IMR-90 (cell line): ENCODE measurements at regions not wholly inside any gene's neighbourhood (a gene's known extent, or its start where the extent isn't known, plus 50 kb on each side); places are given as distances from the start of the nearest gene placed in this dataset.

ENCODE experiments used
- ATAC-seq: fragments of 200-7000 bp; cut with Tn5 transposase; 2 replicates; pipeline ENCODE4 v1.9.1; 2020; ENCODE audit warnings: low read depth, mild to moderate bottlenecking, moderate library complexity
- BruUV-seq: library from RNA; stranded (reverse); fragments of 400-500 nt; replicated peaks from 2 replicates; lab custom pipeline; 2021; lab: Mats Ljungman, UMichigan
- CTCF ChIA-PET: fragments of 300-600 bp; formaldehyde crosslinking; extraction: SDS; loops from one replicate; lab custom pipeline; 2021; ENCODE audit warnings: antibody characterized with exemption; lab: Yijun Ruan, JAX
- POLR2A ChIA-PET: fragments of 300-600 bp; sonication (Branson Sonifier 250); formaldehyde crosslinking; loops from one replicate; lab custom pipeline; 2022; ENCODE audit warnings: antibody characterized with exemption; ENCODE audit not compliant: unreplicated experiment; lab: Charles Lee
- DNase-seq: peaks from one replicate; pipeline ENCODE4 v3.0.0; 2013
- H2AFZ ChIP-seq: replicated peaks from 2 replicates; pipeline ENCODE3; 2013; ENCODE audit warnings: low read length, mild to moderate bottlenecking; ENCODE audit not compliant: poor library complexity
- H2AK5ac ChIP-seq: 2 replicates; pipeline ENCODE4 v1.6.1; 2013; ENCODE audit warnings: low read depth, low read length, inconsistent platforms
- H2AK9ac ChIP-seq: replicated peaks from 2 replicates; pipeline ENCODE3; 2013; ENCODE audit warnings: mild to moderate bottlenecking, low read depth, low read length, moderate library complexity; ENCODE audit not compliant: poor library complexity
- H2BK120ac ChIP-seq: 2 replicates; pipeline ENCODE4 v1.6.1; 2013; ENCODE audit warnings: low read depth, low read length, inconsistent platforms
- H2BK15ac ChIP-seq: 3 replicates; pipeline ENCODE4 v1.6.1; 2013; ENCODE audit warnings: low read depth, low read length, inconsistent platforms
- H2BK20ac ChIP-seq: 2 replicates; pipeline ENCODE4 v1.6.1; 2013; ENCODE audit warnings: low read depth, mild to moderate bottlenecking, inconsistent platforms, low read length, moderate library complexity
- H2BK5ac ChIP-seq: 2 replicates; pipeline ENCODE4 v1.6.1; 2013; ENCODE audit warnings: mild to moderate bottlenecking, low read depth, low read length, inconsistent platforms; ENCODE audit not compliant: poor library complexity, severe bottlenecking
- H3K14ac ChIP-seq: replicated peaks from 2 replicates; pipeline ENCODE4 v1.6.1; 2013; ENCODE audit warnings: low read depth, low read length, inconsistent platforms
- H3K18ac ChIP-seq: 2 replicates; pipeline ENCODE4 v1.6.1; 2013; ENCODE audit warnings: low read depth, low read length, control low read depth
- H3K23ac ChIP-seq: 2 replicates; pipeline ENCODE4 v1.6.1; 2013; ENCODE audit warnings: low read depth, low read length, inconsistent platforms
- H3K27ac ChIP-seq: 2 replicates; pipeline ENCODE4 v1.5.1; 2013; ENCODE audit warnings: mild to moderate bottlenecking, control low read depth, low read length; ENCODE audit not compliant: insufficient read depth
- H3K27me3 ChIP-seq: 2 replicates; pipeline ENCODE4 v1.6.1; 2013; ENCODE audit warnings: low read length; ENCODE audit not compliant: control insufficient read depth, insufficient read depth
- H3K36me3 ChIP-seq: 2 replicates; pipeline ENCODE4 v1.6.1; 2013; ENCODE audit warnings: low read length, mixed read lengths; ENCODE audit not compliant: control insufficient read depth, insufficient read depth
- H3K4ac ChIP-seq: 2 replicates; pipeline ENCODE4 v1.6.1; 2013; ENCODE audit warnings: low read depth, low read length, inconsistent platforms
- H3K4me1 ChIP-seq: 2 replicates; pipeline ENCODE4 v1.6.1; 2013; ENCODE audit warnings: low read length, mixed read lengths; ENCODE audit not compliant: control insufficient read depth, insufficient read depth
- H3K4me2 ChIP-seq: 2 replicates; pipeline ENCODE4 v1.6.1; 2013; ENCODE audit warnings: low read depth, mild to moderate bottlenecking, control low read depth, low read length, moderate library complexity
- H3K4me3 ChIP-seq: 2 replicates; pipeline ENCODE4 v1.5.1; 2013; ENCODE audit warnings: low read depth, mild to moderate bottlenecking, control low read depth, low read length, moderate library complexity; ENCODE audit not compliant: insufficient read depth
- H3K56ac ChIP-seq: 2 replicates; pipeline ENCODE4 v1.6.1; 2013; ENCODE audit warnings: low read length, inconsistent platforms; ENCODE audit not compliant: insufficient read depth; ENCODE audit errors: extremely low read depth
- H3K79me1 ChIP-seq, 2 experiments: 2 replicates each; pipeline ENCODE4 v1.6.1; 2013; ENCODE audit warnings: low read length in 2 of 2, inconsistent platforms in 1 of 2, low read depth in 1 of 2
- H3K9ac ChIP-seq: 2 replicates; pipeline ENCODE4 v1.6.1; 2013; ENCODE audit warnings: low read depth, low read length, control low read depth
- H3K9me1 ChIP-seq: 2 replicates; pipeline ENCODE4 v1.6.1; 2013; ENCODE audit warnings: low read length, inconsistent platforms; ENCODE audit not compliant: insufficient read depth
- H3K9me3 ChIP-seq: 2 replicates; pipeline ENCODE4 v1.6.1; 2013; ENCODE audit warnings: low read length; ENCODE audit not compliant: control insufficient read depth, insufficient read depth
- H4K20me1 ChIP-seq: 2 replicates; pipeline ENCODE4 v1.6.1; 2013; ENCODE audit warnings: low read length, inconsistent platforms; ENCODE audit not compliant: insufficient read depth
- H4K5ac ChIP-seq: 2 replicates; pipeline ENCODE4 v1.6.1; 2013; ENCODE audit warnings: mild to moderate bottlenecking, low read depth, low read length, control low read depth
- H4K8ac ChIP-seq, 2 experiments: 2 replicates each; pipeline ENCODE4 v1.6.1; 2013; ENCODE audit warnings: low read depth in 2 of 2, low read length in 2 of 2, control low read depth in 1 of 2, inconsistent platforms in 1 of 2
- H4K91ac ChIP-seq: 2 replicates; pipeline ENCODE4 v1.6.1; 2013; ENCODE audit warnings: low read depth, low read length, inconsistent platforms; ENCODE audit not compliant: insufficient read depth
- CHD1 ChIP-seq: IDR thresholded peaks from 2 replicates; pipeline ENCODE4 v1.6.1; 2012; ENCODE audit warnings: low read depth, low read length, improper control_type of control experiment
- ELK1 ChIP-seq: fragments of 150-350 bp; IDR thresholded peaks from 2 replicates; pipeline ENCODE4 v1.6.1; 2016; ENCODE audit warnings: low read depth, mild to moderate bottlenecking, low read length, moderate library complexity, borderline replicate concordance
- FOS ChIP-seq: fragments of 150-350 bp; IDR thresholded peaks from 2 replicates; pipeline ENCODE4 v1.6.1; 2016; ENCODE audit warnings: low read depth, low read length
- NFE2L2 ChIP-seq: fragments of 150-350 bp; IDR thresholded peaks from 2 replicates; pipeline ENCODE4 v1.6.1; 2016; ENCODE audit warnings: low read depth, mild to moderate bottlenecking, low read length
- POLR2A ChIP-seq: IDR thresholded peaks from 2 replicates; pipeline ENCODE4 v1.6.1; 2012; ENCODE audit warnings: mild to moderate bottlenecking, low read depth, low read length
- RAD21 ChIP-seq: IDR thresholded peaks from 2 replicates; pipeline ENCODE4 v1.6.1; 2012; ENCODE audit warnings: low read length, improper control_type of control experiment
- RCOR1 ChIP-seq: IDR thresholded peaks from 2 replicates; pipeline ENCODE4 v1.6.1; 2012; ENCODE audit warnings: mild to moderate bottlenecking, low read length, improper control_type of control experiment; ENCODE audit not compliant: insufficient replicate concordance
- RFX5 ChIP-seq: IDR thresholded peaks from 2 replicates; pipeline ENCODE4 v1.8.0; 2012; ENCODE audit warnings: low read depth, mild to moderate bottlenecking, low read length, moderate library complexity
- SMC3 ChIP-seq: fragments of 150-350 bp; IDR thresholded peaks from 2 replicates; pipeline ENCODE4 v1.6.1; 2016; ENCODE audit warnings: low read depth, mild to moderate bottlenecking, antibody characterized with exemption, low read length, moderate library complexity
- USF2 ChIP-seq: fragments of 150-350 bp; IDR thresholded peaks from 2 replicates; pipeline ENCODE4 v1.6.1; 2017; ENCODE audit warnings: mild to moderate bottlenecking, antibody characterized with exemption, low read length, low read depth
- WGBS, 2 experiments: methylation state at CpG; one replicate each; pipeline versions ENCODE4 v1.1.5 to v1.1.7; 2013; ENCODE audit warnings: missing lambda C conversion rate in 2 of 2; ENCODE audit not compliant: insufficient read length in 1 of 2; ENCODE audit errors: extremely low coverage in 2 of 2; 5-methylcytosine and 5-hydroxymethylcytosine counted together
- dilution Hi-C: fragments of 300-500 bp; cut with HindIII; formaldehyde crosslinking; loops from one replicate; pipeline ENCODE4 v1.14.3; 2018; ENCODE audit warnings: low sequenced_read_pairs; ENCODE audit not compliant: unreplicated experiment
- in situ Hi-C: fragments of 300-500 bp; cut with MboI; formaldehyde crosslinking; loops from 3 replicates; pipeline ENCODE4 v1.14.3; 2019; ENCODE audit warnings: low sequenced_read_pairs, inconsistent platforms, mixed read lengths
- intact Hi-C: fragments of 100-400 bp; cut with micrococcal nuclease; formaldehyde crosslinking; loops from 2 replicates; pipeline ENCODE4 v1.10.0; 2022

- no CpG with 5 or more reads among the region's 3 CpGs for WGBS, 2 experiments
- Histone ChIP-seq H3K4me1 (no peaks in the 10 kb centered on the region), H3K36me3 (no peaks in the 10 kb centered on the region), H3K27me3 (no peaks in the 10 kb centered on the region), H3K9me3 (no peaks in the 10 kb centered on the region), H2AK9ac (no peak overlapping the region), H3K9ac (no peak overlapping the region), H3K79me1 (no peaks in the 10 kb centered on the region), H2BK15ac (no peak overlapping the region), H3K4ac (no peak overlapping the region), H3K14ac (no peak overlapping the region), H4K8ac (no peak overlapping the region), H2AK5ac (no peak overlapping the region), H3K27ac (no peak overlapping the region), H3K4me3 (no peak overlapping the region), H4K91ac (no peak overlapping the region), H2BK5ac (no peak overlapping the region), H3K23ac (no peak overlapping the region), H2BK120ac (no peak overlapping the region), H3K56ac (no peak overlapping the region), H2AFZ (no peak overlapping the region), H3K4me2 (no peak overlapping the region), H4K20me1 (no peaks in the 10 kb centered on the region), H4K5ac (no peak overlapping the region), H3K9me1 (no peaks in the 10 kb centered on the region), H2BK20ac (no peak overlapping the region), H3K18ac (no peak overlapping the region)
- TF ChIP-seq SMC3 (no peak), USF2 (no peak), ELK1 (no peak), NFE2L2 (no peak), RAD21 (no peak), FOS (no peak), RFX5 (no peak), POLR2A (no peak), CHD1 (no peak), RCOR1 (no peak)
- in situ Hi-C loops: no loop called here
- no TSS peak for BruUV-seq
- dilution Hi-C loops: no loop called here
- DNase-seq (no peak), ATAC-seq (no peak)
- ChIA-PET POLR2A (no interaction called here), CTCF (no interaction called here)
- intact Hi-C loops: no loop called here
Observed at GRCh38 chr6:92160226-92160625, 1259.1 kb downstream of the EPHA7 start.
